ENCODE measurements at regions not wholly inside any gene's neighbourhood (a gene's known extent, or its start where the extent isn't known, plus 50 kb on each side); places are given as distances from the start of the nearest gene placed in this dataset.
A peak's percentile ranks its signal among the peaks of the same experiment; 100 is the strongest.
"Not testable (repeated sequence)": the region's sequence is repeated elsewhere in the genome, so short reads cannot be mapped to it uniquely, and the experiment has no call there.

- DNase-seq, result peak; percentile 19
These were observed 123.6 kb upstream of the PPP1R26 start for GRCh38 chr9:135356021-135356420.

GRCh38 chr9:135356796-135357195, 122.8 kb upstream of the PPP1R26 start:
- peak; percentile 15 for DNase-seq
- intact Hi-C loops (cut with micrococcal nuclease), result no loop called here
- no peak for ATAC-seq

More at GRCh38 chr9:135356021-135356420, 123.6 kb upstream of the PPP1R26 start:
- ATAC-seq, result no peak
- intact Hi-C loops (cut with micrococcal nuclease), result no loop called here

GRCh38 chr9:135357863-135358551, 121.6 kb upstream of the PPP1R26 start:
- intact Hi-C loops (cut with micrococcal nuclease), result no loop called here
- ATAC-seq, result no peak
- DNase-seq, result peak; percentile 14

GRCh38 chr9:135358552-135358940, 121.0 kb upstream of the PPP1R26 start:
- intact Hi-C loops (cut with micrococcal nuclease), result no loop called here
- ATAC-seq, result no peak
- peak; percentile 13 for DNase-seq

GRCh38 chr9:135359764-135360163, 119.8 kb upstream of the PPP1R26 start:
- intact Hi-C loops (cut with micrococcal nuclease), result no loop called here
- DNase-seq (no peak), ATAC-seq (no peak)

- intact Hi-C loops (cut with micrococcal nuclease), result no loop called here
- DNase-seq (no peak), ATAC-seq (no peak)
These were observed 119.0 kb upstream of the PPP1R26 start for GRCh38 chr9:135360617-135361016.

GRCh38 chr9:135361668-135362067, 117.9 kb upstream of the PPP1R26 start:
- DNase-seq; intact Hi-C loops (cut with micrococcal nuclease); ATAC-seq: not testable (repeated sequence)

GRCh38 chr9:135363596-135363995, 116.0 kb upstream of the PPP1R26 start:
- intact Hi-C loops (cut with micrococcal nuclease), result no loop called here
- DNase-seq (no peak), ATAC-seq (no peak)

GRCh38 chr9:135365013-135365768, 114.4 kb upstream of the PPP1R26 start:
- intact Hi-C loops (cut with micrococcal nuclease), result no loop called here
- DNase-seq, result no peak
- ATAC-seq, result no peak

- intact Hi-C loops (cut with micrococcal nuclease), result no loop called here
- ATAC-seq, result no peak
- no peak for DNase-seq
These were observed 113.5 kb upstream of the PPP1R26 start for GRCh38 chr9:135366104-135366503.

- DNase-seq (no peak), ATAC-seq (no peak)
- intact Hi-C loops (cut with micrococcal nuclease), result no loop called here
These were observed 110.1 kb upstream of the PPP1R26 start for GRCh38 chr9:135369412-135369990.

GRCh38 chr9:135370411-135371375, 108.9 kb upstream of the PPP1R26 start:
- intact Hi-C loops (cut with micrococcal nuclease), result no loop called here
- ATAC-seq, result no peak
- no peak for DNase-seq

GRCh38 chr9:135371535-135371934, 108.0 kb upstream of the PPP1R26 start:
- intact Hi-C loops (cut with micrococcal nuclease), result no loop called here
- DNase-seq, result no peak
- ATAC-seq, result no peak

- ATAC-seq (no peak), DNase-seq (no peak)
- intact Hi-C loops (cut with micrococcal nuclease), result no loop called here
These were observed 107.5 kb upstream of the PPP1R26 start for GRCh38 chr9:135372036-135372435.

GRCh38 chr9:135372501-135373008, 107.0 kb upstream of the PPP1R26 start:
- ATAC-seq (no peak), DNase-seq (no peak)
- intact Hi-C loops (cut with micrococcal nuclease), result no loop called here

- ATAC-seq, result no peak
- intact Hi-C loops (cut with micrococcal nuclease), result no loop called here
- no peak for DNase-seq
These were observed 106.4 kb upstream of the PPP1R26 start for GRCh38 chr9:135373151-135373685.

- no peak for DNase-seq
- intact Hi-C loops (cut with micrococcal nuclease), result no loop called here
- ATAC-seq, result no peak
These were observed 105.8 kb upstream of the PPP1R26 start for GRCh38 chr9:135373820-135374219.

GRCh38 chr9:135374591-135374990, 105.0 kb upstream of the PPP1R26 start:
- intact Hi-C loops (cut with micrococcal nuclease), result no loop called here
- DNase-seq (no peak), ATAC-seq (no peak)

- ATAC-seq (no peak), DNase-seq (no peak)
- intact Hi-C loops (cut with micrococcal nuclease), result no loop called here
These were observed 104.6 kb upstream of the PPP1R26 start for GRCh38 chr9:135375001-135375400.

Measured in left ventricle myocardium superior (tissue), 1 donor.